DOHH2 (cell line): ENCODE measurements at regions not wholly inside any gene's neighbourhood (a gene's known extent, or its start where the extent isn't known, plus 50 kb on each side); places are given as distances from the start of the nearest gene placed in this dataset.

Source experiments
- CTCF ChIP-seq: fragments of 200-600 bp; sonication (generic); IDR thresholded peaks from one replicate; pipeline ENCODE4 v1.5.1; 2014; ENCODE audit warnings: antibody characterized with exemption, mild to moderate bottlenecking, low read depth, low read length; ENCODE audit not compliant: poor library complexity, severe bottlenecking
- EZH2phosphoT487 ChIP-seq: fragments of 200-600 bp; sonication (generic); IDR thresholded peaks from 2 replicates; pipeline ENCODE4 v1.6.1; 2017; ENCODE audit warnings: borderline replicate concordance, mild to moderate bottlenecking, antibody characterized with exemption, low read length, moderate library complexity, mixed read lengths

- TF ChIP-seq CTCF (no peak), EZH2phosphoT487 (no peak)
These were observed 2521.4 kb downstream of the ARAP2 start for GRCh38 chr4:33722800-33723516.
